ENCODE measurements at regions not wholly inside any gene's neighbourhood (a gene's known extent, or its start where the extent isn't known, plus 50 kb on each side); places are given as distances from the start of the nearest gene placed in this dataset.
A peak's percentile ranks its signal among the peaks of the same experiment; 100 is the strongest.

GRCh38 chr11:122505304-122506006 is 150.1 kb upstream of the UBASH3B start:
- no peaks in the 10 kb centered on the region for H4K20me1 ChIP-seq (replicated peaks; ENCODE audit: control insufficient read depth, insufficient read depth, low read length)
- no TSS peak for BruUV-seq (replicated peaks)
- CTCF ChIA-PET (ENCODE audit: low intra/inter-chr PET ratio), result no interaction called here
- no peaks in the 10 kb centered on the region for H3K9me3 ChIP-seq (replicated peaks; ENCODE audit: control insufficient read depth, insufficient read depth, low read depth, low read length)
- POLR2A ChIA-PET, result no interaction called here
- in situ Hi-C loops (cut with MboI) (loop anchor here (10.0 kb wide), 1 partner anchor 851 kb away; no protein-coding TSS in a partner anchor), intact Hi-C loops (cut with micrococcal nuclease) (loop anchor here (1.0 to 5.0 kb wide), 2 partner anchors 849 to 1993 kb away; partner anchors contain the start of gene GRIK4)
- H3K4me3 ChIP-seq, result no peak overlapping the region
- FAIRE-seq (peak; percentile 68), ATAC-seq (peak; percentile 91), DNase-seq (ENCODE audit: extremely low read depth in 1 of 4, low spot score in 3 of 4) (peak; percentile 43 to 57 (median 47))
- no peaks in the 10 kb centered on the region for H3K4me1 ChIP-seq (replicated peaks in 1 of 2; ENCODE audit: control insufficient read depth in 2 of 2, insufficient read depth in 2 of 2, low read length in 2 of 2)
- no peak overlapping the region for H3K9ac ChIP-seq (ENCODE audit: insufficient read depth in 1 of 2, low read depth in 2 of 2, low read length in 2 of 2)
- H2AFZ ChIP-seq (ENCODE audit: low read depth, low read length), result no peak overlapping the region
- H3K4me2 ChIP-seq (ENCODE audit: insufficient read depth, low read length), result no peak overlapping the region
- H3K36me3 ChIP-seq (ENCODE audit: control insufficient read depth, insufficient read depth, low read length), result no peaks in the 10 kb centered on the region
- H3K27ac ChIP-seq (ENCODE audit: extremely low read depth, low read depth, low read length), result no peak overlapping the region
- no peaks in the 10 kb centered on the region for H3K79me2 ChIP-seq (ENCODE audit: control insufficient read depth, insufficient read depth, low read length)
- 0% methylated on average over 8 of the region's 8 CpGs for WGBS (ENCODE audit: insufficient coverage, low coverage, missing lambda C conversion rate)
- no peaks in the 10 kb centered on the region for H3K27me3 ChIP-seq (ENCODE audit: control insufficient read depth in 2 of 2, insufficient read depth in 2 of 2, low read length in 2 of 2)
- H3K9me1 ChIP-seq (ENCODE audit: control insufficient read depth, insufficient read depth, low read length), result no peaks in the 10 kb centered on the region
- TF ChIP-seq HDAC2 (IDR thresholded peaks at IDR 0.05) (no peak), KHSRP (IDR thresholded peaks at IDR 0.05) (no peak), GATA2 (CRISPR knock-in tag; IDR thresholded peaks at IDR 0.05) (no peak), E4F1 (CRISPR knock-in tag; IDR thresholded peaks at IDR 0.05; ENCODE audit: borderline replicate concordance) (no peak), SMC3 (conservative IDR thresholded peaks at IDR 0.05; ENCODE audit: insufficient read depth, low read depth, low read length) (peak; percentile 46; the same call in 1 of the 2 replicates), REST (IDR thresholded peaks at IDR 0.05; ENCODE audit: borderline replicate concordance) (peak; percentile 45), REST (CRISPR knock-in tag; IDR thresholded peaks at IDR 0.05; ENCODE audit: low read depth) (no peak)
- TF ChIP-seq, protein P1, sequence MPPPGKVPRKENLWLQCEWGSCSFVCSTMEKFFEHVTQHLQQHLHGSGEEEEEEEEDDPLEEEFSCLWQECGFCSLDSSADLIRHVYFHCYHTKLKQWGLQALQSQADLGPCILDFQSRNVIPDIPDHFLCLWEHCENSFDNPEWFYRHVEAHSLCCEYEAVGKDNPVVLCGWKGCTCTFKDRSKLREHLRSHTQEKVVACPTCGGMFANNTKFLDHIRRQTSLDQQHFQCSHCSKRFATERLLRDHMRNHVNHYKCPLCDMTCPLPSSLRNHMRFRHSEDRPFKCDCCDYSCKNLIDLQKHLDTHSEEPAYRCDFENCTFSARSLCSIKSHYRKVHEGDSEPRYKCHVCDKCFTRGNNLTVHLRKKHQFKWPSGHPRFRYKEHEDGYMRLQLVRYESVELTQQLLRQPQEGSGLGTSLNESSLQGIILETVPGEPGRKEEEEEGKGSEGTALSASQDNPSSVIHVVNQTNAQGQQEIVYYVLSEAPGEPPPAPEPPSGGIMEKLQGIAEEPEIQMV (tag; conservative IDR thresholded peaks at IDR 0.05; ENCODE audit: low read depth), result no peak

Measured in K562 (cell line).